Retinal pigment epithelial cell (primary cell): ENCODE measurements at regions not wholly inside any gene's neighbourhood (a gene's known extent, or its start where the extent isn't known, plus 50 kb on each side); places are given as distances from the start of the nearest gene placed in this dataset.

ENCODE experiments used
- DNase-seq: peaks from one replicate; pipeline ENCODE4 v3.0.0-alpha.2; 2010; ENCODE audit warnings: low read depth
- H3K4me3 ChIP-seq: 2 replicates; pipeline ENCODE4 v1.5.1; 2011; ENCODE audit warnings: mild to moderate bottlenecking, low read length, control low read depth, moderate library complexity
- CTCF ChIP-seq: conservative IDR thresholded peaks from 2 replicates; pipeline ENCODE4 v1.5.1; 2011; ENCODE audit warnings: low read depth, low read length, control low read depth, inconsistent platforms

DNA sequence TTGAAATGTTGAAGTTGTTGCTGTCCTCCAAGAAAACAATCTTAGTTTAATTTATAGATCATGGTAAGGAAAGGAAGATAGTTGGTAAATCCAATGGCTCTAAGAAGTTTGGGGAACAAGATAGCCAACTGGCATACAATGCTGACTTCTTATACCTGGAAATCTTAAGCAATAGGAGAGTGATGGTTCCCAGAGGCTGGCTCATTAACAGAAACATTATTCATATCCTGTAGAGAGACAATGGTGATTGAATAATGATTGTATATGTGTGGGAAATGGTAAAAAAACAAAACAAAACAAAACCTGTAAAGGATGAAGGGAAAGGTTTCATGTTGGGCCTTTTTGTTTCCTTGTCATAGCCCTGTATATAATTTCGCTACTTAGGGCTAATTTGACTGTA lies 174.9 kb upstream of the CTSO start:
- DNase-seq, result no peak

DNA sequence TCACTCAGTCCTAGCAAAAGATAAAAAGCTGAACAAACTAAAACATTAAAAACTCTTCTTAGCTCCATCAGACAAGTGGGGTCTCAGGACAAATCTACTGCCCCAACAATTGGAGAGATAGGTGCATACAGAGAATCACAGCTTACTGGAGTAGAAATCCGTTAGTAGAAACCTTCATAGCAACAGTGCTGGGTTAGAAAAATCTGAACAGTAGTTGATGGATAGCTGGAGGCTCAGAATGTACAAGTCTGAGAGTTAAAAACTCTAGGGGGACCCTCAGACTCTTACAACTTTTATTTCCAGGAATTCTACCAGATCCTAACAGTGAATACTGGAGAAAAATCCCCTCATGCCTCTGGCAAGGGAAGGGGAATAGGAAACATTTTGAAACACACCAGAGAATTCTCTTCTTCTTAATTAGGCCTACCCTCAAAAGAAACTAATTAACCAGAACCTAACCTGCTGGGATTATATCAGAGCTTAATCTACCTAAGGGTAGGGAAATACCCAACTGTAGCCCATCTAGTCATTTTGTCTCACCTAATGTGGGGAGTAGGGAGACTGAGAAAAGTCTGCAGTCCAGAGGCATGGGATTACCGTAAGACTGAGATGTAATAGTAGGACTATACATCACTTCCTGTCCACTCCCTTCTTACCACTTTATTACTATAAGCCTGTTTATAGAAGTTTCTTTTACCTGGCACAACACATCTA lies 165.0 kb upstream of the CTSO start:
- TF ChIP-seq CTCF, result no peak
- DNase-seq, result no peak
- H3K4me3 ChIP-seq, result no peak overlapping the region

More for the DNA sequence above, 174.9 kb upstream of the CTSO start:
- no peak overlapping the region for H3K4me3 ChIP-seq
- no peak for TF ChIP-seq CTCF

- H3K4me3 ChIP-seq, result no peak overlapping the region
- no peak for DNase-seq
- TF ChIP-seq CTCF, result no peak
Observed at GRCh38 chr4:156117743-156118142, 164.1 kb upstream of the CTSO start.

GRCh38 chr4:156116991-156117390 lies 163.3 kb upstream of the CTSO start:
- no peak for TF ChIP-seq CTCF
- H3K4me3 ChIP-seq, result no peak overlapping the region
- DNase-seq, result no peak

GRCh38 chr4:156113138-156113765 lies 159.6 kb upstream of the CTSO start:
- DNase-seq, result no peak
- no peak overlapping the region for H3K4me3 ChIP-seq
- TF ChIP-seq CTCF, result peak; percentile 25

- DNase-seq, result no peak
- H3K4me3 ChIP-seq, result no peak overlapping the region
- no peak for TF ChIP-seq CTCF
Observed at GRCh38 chr4:156111686-156112085, 158.0 kb upstream of the CTSO start.
